ENCODE measurements at regions not wholly inside any gene's neighbourhood (a gene's known extent, or its start where the extent isn't known, plus 50 kb on each side); places are given as distances from the start of the nearest gene placed in this dataset.
"Not testable (repeated sequence)": the region's sequence is repeated elsewhere in the genome, so short reads cannot be mapped to it uniquely, and the experiment has no call there.

DNA sequence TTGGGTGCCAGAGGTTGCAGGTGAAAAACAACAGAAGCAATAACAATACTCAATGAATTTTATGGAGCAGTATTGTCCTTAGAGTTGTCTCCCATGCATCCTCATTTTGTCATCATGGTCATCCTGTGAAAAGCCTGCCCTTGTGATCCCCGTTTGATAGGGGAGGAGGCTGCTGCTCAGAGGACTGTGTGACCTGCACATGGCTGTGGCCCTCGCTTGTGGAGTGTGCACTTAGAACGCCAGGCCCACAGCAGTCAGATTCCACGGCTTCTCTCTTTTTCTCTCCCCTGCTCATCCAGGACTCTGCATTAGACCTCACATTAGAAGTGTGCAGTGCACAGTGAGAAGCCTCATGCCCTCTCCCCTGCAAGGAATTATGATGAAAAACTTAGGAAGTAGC lies 491.1 kb upstream of the KLF6 start:
- no peaks in the 10 kb centered on the region for H4K20me1 ChIP-seq (ENCODE audit: control insufficient read depth, insufficient read depth, insufficient read length)
- no peak overlapping the region for H3K4me2 ChIP-seq (ENCODE audit: insufficient read depth, insufficient read length, low read length)
- no peak overlapping the region for H3K56ac ChIP-seq (ENCODE audit: insufficient read length, low read depth, low read length)
- H4K5ac ChIP-seq (ENCODE audit: insufficient read length, low read depth, low read length): no peak overlapping the region
- H3K79me1 ChIP-seq (ENCODE audit: insufficient read depth, low read depth, low read length, poor library complexity, severe bottlenecking): no peaks in the 10 kb centered on the region
- H2AFZ ChIP-seq (ENCODE audit: low read length): no peak overlapping the region
- no peak overlapping the region for H3K4ac ChIP-seq (ENCODE audit: low read depth, low read length)
- no peaks in the 10 kb centered on the region for H3K79me2 ChIP-seq (ENCODE audit: insufficient read depth, low read length)
- H3K4me3 Mint-ChIP-seq: no peak overlapping the region
- peaks cover 5% of the 10 kb centered on the region in 2 experiments for H3K4me1 Mint-ChIP-seq
- H3K27ac Mint-ChIP-seq: no peak overlapping the region
- H3K14ac ChIP-seq (ENCODE audit: insufficient read depth, low read length): no peak overlapping the region
- H4K8ac ChIP-seq (replicated peaks; ENCODE audit: insufficient read length, low read depth, low read length): no peak overlapping the region
- no peak for DNase-seq
- H3K18ac ChIP-seq (ENCODE audit: insufficient read length, low read depth, low read length): no peak overlapping the region
- H2BK15ac ChIP-seq (ENCODE audit: low read depth, low read length): no peak overlapping the region
- no peak overlapping the region for H2BK5ac ChIP-seq (ENCODE audit: insufficient read length, low read length)
- H2BK120ac ChIP-seq (ENCODE audit: low read depth, low read length, poor library complexity, severe bottlenecking): no peak overlapping the region
- no peaks in the 10 kb centered on the region for H3K27me3 Mint-ChIP-seq (ENCODE audit: low read depth)
- no CpG with 5 or more reads among the region's 4 CpGs for WGBS (ENCODE audit: extremely low coverage, insufficient read length, low lambda C conversion rate)
- peaks cover 4% of the 10 kb centered on the region; the same call in 1 of the 2 replicates for H3K4me1 ChIP-seq (ENCODE audit: insufficient read depth, low read length)
- no peak overlapping the region for H3K23ac ChIP-seq (ENCODE audit: insufficient read length, low read depth, low read length)
- H3K23me2 ChIP-seq (ENCODE audit: insufficient read length, low read depth, low read length, poor library complexity, severe bottlenecking): no peaks in the 10 kb centered on the region
- H2AK5ac ChIP-seq (ENCODE audit: insufficient read length, low read length): no peak overlapping the region
- no peak overlapping the region for H2BK20ac ChIP-seq (ENCODE audit: low read depth, low read length, poor library complexity, severe bottlenecking)
- no peak overlapping the region for H3T11ph ChIP-seq (ENCODE audit: low read length)
- TF ChIP-seq CTCF (conservative IDR thresholded peaks at IDR 0.05): no peak
- peaks cover 3 to 12% (median 5%) of the 10 kb centered on the region in 3 experiments for H3K36me3 Mint-ChIP-seq (ENCODE audit: insufficient read depth in 1 of 3, low read depth in 3 of 3)
- H4K91ac ChIP-seq (ENCODE audit: insufficient read length, low read depth, low read length): no peak overlapping the region
- peaks cover 13 to 15% of the 10 kb centered on the region in 2 experiments for H3K9me3 Mint-ChIP-seq
- peaks cover 4% of the 10 kb centered on the region for H3K9me3 ChIP-seq (ENCODE audit: control insufficient read depth, low read depth, low read length)
- H2BK12ac ChIP-seq (ENCODE audit: insufficient read length, low read depth, low read length): no peak overlapping the region
- no peaks in the 10 kb centered on the region for H3K27me3 ChIP-seq (ENCODE audit: insufficient read depth, low read length)
- H3K27ac ChIP-seq (ENCODE audit: insufficient read length, low read depth, low read length): no peak overlapping the region
- no peak overlapping the region for H3K9ac ChIP-seq (ENCODE audit: extremely low read depth, insufficient read length, low read length)

DNA sequence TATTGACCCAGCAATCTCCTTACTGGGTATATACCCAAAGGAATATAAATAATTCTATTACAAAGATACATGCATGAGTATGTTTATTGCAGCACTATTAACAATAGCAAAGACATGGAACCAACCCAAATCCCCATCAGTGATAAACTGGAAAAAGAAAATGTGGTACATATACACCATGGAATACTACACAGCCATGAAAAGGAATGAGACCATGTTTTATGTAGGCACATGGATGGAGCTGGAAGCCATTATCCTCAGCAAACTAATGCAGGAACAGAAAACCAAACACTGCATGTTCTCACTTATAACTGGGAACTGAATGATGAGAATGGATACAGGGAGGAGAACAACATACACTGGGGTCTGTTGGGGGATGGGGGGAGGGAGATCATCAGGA lies 489.7 kb upstream of the KLF6 start:
- not testable (repeated sequence) for H2AFZ ChIP-seq (ENCODE audit: low read length); H2BK15ac ChIP-seq (ENCODE audit: low read depth, low read length); H3K27ac Mint-ChIP-seq; H3K27ac ChIP-seq (ENCODE audit: insufficient read length, low read depth, low read length); DNase-seq; H3K18ac ChIP-seq (ENCODE audit: insufficient read length, low read depth, low read length); H3K9me3 ChIP-seq (ENCODE audit: control insufficient read depth, low read depth, low read length); H3K9ac ChIP-seq (ENCODE audit: extremely low read depth, insufficient read length, low read length); H3K79me2 ChIP-seq (ENCODE audit: insufficient read depth, low read length); H3K27me3 ChIP-seq (ENCODE audit: insufficient read depth, low read length); H2BK5ac ChIP-seq (ENCODE audit: insufficient read length, low read length); H3K23ac ChIP-seq (ENCODE audit: insufficient read length, low read depth, low read length); H3K27me3 Mint-ChIP-seq (ENCODE audit: low read depth); H3T11ph ChIP-seq (ENCODE audit: low read length); H3K4me1 Mint-ChIP-seq; H4K91ac ChIP-seq (ENCODE audit: insufficient read length, low read depth, low read length); H4K8ac ChIP-seq (replicated peaks; ENCODE audit: insufficient read length, low read depth, low read length); H2BK20ac ChIP-seq (ENCODE audit: low read depth, low read length, poor library complexity, severe bottlenecking); H3K56ac ChIP-seq (ENCODE audit: insufficient read length, low read depth, low read length); H4K5ac ChIP-seq (ENCODE audit: insufficient read length, low read depth, low read length); H3K4me3 Mint-ChIP-seq; H2BK12ac ChIP-seq (ENCODE audit: insufficient read length, low read depth, low read length); H3K4ac ChIP-seq (ENCODE audit: low read depth, low read length); H2AK5ac ChIP-seq (ENCODE audit: insufficient read length, low read length); H3K79me1 ChIP-seq (ENCODE audit: insufficient read depth, low read depth, low read length, poor library complexity, severe bottlenecking); H3K4me2 ChIP-seq (ENCODE audit: insufficient read depth, insufficient read length, low read length); H3K14ac ChIP-seq (ENCODE audit: insufficient read depth, low read length); H2BK120ac ChIP-seq (ENCODE audit: low read depth, low read length, poor library complexity, severe bottlenecking); H4K20me1 ChIP-seq (ENCODE audit: control insufficient read depth, insufficient read depth, insufficient read length); H3K23me2 ChIP-seq (ENCODE audit: insufficient read length, low read depth, low read length, poor library complexity, severe bottlenecking); H3K4me1 ChIP-seq (ENCODE audit: insufficient read depth, low read length)
- Mint-ChIP-seq H3K36me3 (ENCODE audit: insufficient read depth in 1 of 3, low read depth in 3 of 3) (peaks cover 13 to 24% (median 16%) of the 10 kb centered on the region in 3 experiments), H3K9me3 (peaks cover 27 to 28% of the 10 kb centered on the region in 2 experiments)
